A549 (cell line): ENCODE measurements at regions not wholly inside any gene's neighbourhood (a gene's known extent, or its start where the extent isn't known, plus 50 kb on each side); places are given as distances from the start of the nearest gene placed in this dataset.

Source experiments
- POLR2A ChIP-seq: IDR thresholded peaks from 2 replicates; pipeline ENCODE4 v1.6.1; 2012; ENCODE audit warnings: mild to moderate bottlenecking, low read length
- TF ChIP-seq, protein P1 (sequence below): fragments of >200 bp; sonication (Bioruptor Twin); formaldehyde crosslinking; IDR thresholded peaks from 3 replicates; pipeline ENCODE4 v1.5.1; 2016

DNA sequence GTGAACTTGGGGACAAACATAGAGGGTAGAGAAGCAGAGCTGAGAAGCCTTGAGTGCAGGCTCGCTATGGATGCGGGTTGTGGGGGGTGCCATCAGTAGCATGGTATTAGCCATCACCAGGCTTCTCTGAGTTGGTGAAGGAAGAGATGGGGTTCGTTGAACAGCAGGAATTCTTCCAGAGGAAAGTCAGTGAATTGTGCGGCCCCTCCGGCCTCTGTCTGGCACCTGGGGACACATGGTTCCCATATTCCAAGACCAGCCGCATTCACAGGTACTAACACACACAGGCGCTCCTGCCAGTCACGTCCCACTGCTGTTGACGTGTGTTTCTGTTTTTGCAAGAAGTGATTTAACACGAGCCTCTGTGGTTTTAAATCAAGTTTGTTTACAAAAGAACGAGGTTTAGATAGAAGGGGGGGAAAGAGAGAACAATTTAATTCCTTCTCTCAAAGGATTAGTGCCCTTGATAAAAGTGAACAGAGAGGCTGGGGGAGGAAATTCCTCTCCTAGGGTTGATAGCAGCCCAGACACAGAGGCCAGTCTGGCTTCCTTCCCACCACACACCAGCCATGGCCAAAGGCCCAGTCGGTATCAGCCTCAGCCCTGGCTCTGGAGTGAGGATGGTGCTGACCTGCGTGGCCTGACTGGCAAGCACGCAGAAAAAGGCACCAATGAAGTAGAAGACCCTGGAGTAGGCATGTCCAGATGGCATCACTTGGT is 252.6 kb upstream of the IGFBP3 start:
- no peak for TF ChIP-seq POLR2A
- TF ChIP-seq, protein P1, sequence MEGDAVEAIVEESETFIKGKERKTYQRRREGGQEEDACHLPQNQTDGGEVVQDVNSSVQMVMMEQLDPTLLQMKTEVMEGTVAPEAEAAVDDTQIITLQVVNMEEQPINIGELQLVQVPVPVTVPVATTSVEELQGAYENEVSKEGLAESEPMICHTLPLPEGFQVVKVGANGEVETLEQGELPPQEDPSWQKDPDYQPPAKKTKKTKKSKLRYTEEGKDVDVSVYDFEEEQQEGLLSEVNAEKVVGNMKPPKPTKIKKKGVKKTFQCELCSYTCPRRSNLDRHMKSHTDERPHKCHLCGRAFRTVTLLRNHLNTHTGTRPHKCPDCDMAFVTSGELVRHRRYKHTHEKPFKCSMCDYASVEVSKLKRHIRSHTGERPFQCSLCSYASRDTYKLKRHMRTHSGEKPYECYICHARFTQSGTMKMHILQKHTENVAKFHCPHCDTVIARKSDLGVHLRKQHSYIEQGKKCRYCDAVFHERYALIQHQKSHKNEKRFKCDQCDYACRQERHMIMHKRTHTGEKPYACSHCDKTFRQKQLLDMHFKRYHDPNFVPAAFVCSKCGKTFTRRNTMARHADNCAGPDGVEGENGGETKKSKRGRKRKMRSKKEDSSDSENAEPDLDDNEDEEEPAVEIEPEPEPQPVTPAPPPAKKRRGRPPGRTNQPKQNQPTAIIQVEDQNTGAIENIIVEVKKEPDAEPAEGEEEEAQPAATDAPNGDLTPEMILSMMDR: no peak
